ENCODE measurements at regions not wholly inside any gene's neighbourhood (a gene's known extent, or its start where the extent isn't known, plus 50 kb on each side); places are given as distances from the start of the nearest gene placed in this dataset.

DNA sequence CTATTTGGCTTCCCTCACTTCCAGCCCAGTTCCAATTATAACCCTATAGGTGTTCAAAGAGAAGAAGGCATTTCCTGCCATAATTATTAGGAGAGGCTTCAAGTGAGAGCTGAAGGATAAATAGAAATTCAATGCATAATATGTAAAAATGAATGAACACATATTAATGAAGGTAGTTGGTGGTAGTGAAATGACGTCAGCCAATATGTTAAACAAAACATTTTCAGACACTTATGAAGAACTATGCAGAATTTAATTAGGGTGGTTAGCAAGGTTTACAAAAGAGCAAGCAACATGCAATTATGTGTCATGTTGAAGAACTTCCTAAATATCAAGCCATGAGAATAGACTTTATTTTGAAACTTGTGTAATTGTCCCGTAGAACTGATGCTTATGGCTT is 858.8 kb upstream of the DDX18 start:
- DNase-seq (no peak), ATAC-seq (no peak)
- TF ChIP-seq, protein P1, sequence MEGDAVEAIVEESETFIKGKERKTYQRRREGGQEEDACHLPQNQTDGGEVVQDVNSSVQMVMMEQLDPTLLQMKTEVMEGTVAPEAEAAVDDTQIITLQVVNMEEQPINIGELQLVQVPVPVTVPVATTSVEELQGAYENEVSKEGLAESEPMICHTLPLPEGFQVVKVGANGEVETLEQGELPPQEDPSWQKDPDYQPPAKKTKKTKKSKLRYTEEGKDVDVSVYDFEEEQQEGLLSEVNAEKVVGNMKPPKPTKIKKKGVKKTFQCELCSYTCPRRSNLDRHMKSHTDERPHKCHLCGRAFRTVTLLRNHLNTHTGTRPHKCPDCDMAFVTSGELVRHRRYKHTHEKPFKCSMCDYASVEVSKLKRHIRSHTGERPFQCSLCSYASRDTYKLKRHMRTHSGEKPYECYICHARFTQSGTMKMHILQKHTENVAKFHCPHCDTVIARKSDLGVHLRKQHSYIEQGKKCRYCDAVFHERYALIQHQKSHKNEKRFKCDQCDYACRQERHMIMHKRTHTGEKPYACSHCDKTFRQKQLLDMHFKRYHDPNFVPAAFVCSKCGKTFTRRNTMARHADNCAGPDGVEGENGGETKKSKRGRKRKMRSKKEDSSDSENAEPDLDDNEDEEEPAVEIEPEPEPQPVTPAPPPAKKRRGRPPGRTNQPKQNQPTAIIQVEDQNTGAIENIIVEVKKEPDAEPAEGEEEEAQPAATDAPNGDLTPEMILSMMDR (IDR thresholded peaks at IDR 0.05): no peak
- Histone ChIP-seq H3K27me3 (no peaks in the 10 kb centered on the region), H3K4me1 (no peaks in the 10 kb centered on the region), H3K4me3 (no peak overlapping the region), H3K9me3 (peaks cover 0 to 32% (median 9%) of the 10 kb centered on the region in 11 donors), H3K27ac (no peak overlapping the region), H3K36me3 (no peaks in the 10 kb centered on the region)
- intact Hi-C loops (cut with DNase I): no loop called here
- WGBS, 2 donors: 83% methylated on average over 2 of the region's 2 CpGs

DNA sequence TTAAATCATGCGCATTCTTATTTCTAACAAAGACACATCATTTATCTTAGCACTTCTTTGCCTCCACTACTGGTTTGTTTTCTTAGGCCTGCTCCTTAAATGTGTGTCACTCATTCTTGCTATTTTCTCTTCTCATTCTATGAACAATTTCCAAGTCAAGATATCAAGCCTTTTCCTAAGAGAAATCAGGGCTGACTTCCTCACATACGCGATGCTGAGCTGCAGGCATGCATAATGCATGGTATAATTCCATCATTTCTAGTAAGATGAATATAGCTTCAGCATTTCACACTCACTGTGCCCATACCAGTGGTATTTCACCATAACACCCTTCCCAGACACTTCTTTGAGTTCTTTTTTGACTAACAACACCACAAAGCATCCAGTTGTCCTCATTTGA is 838.9 kb upstream of the DDX18 start:
- Histone ChIP-seq H3K9me3 (peaks cover 0 to 21% (median 0%) of the 10 kb centered on the region in 11 donors), H3K27ac (no peak overlapping the region), H3K4me1 (no peaks in the 10 kb centered on the region), H3K4me3 (no peak overlapping the region), H3K36me3 (no peaks in the 10 kb centered on the region), H3K27me3 (no peaks in the 10 kb centered on the region)
- ATAC-seq (no peak), DNase-seq (no peak)
- TF ChIP-seq, protein P1 (IDR thresholded peaks at IDR 0.05): no peak
- intact Hi-C loops (cut with DNase I): no loop called here
- 83 to 90% methylated on average over 3 of the region's 3 CpGs for WGBS, 2 donors

DNA sequence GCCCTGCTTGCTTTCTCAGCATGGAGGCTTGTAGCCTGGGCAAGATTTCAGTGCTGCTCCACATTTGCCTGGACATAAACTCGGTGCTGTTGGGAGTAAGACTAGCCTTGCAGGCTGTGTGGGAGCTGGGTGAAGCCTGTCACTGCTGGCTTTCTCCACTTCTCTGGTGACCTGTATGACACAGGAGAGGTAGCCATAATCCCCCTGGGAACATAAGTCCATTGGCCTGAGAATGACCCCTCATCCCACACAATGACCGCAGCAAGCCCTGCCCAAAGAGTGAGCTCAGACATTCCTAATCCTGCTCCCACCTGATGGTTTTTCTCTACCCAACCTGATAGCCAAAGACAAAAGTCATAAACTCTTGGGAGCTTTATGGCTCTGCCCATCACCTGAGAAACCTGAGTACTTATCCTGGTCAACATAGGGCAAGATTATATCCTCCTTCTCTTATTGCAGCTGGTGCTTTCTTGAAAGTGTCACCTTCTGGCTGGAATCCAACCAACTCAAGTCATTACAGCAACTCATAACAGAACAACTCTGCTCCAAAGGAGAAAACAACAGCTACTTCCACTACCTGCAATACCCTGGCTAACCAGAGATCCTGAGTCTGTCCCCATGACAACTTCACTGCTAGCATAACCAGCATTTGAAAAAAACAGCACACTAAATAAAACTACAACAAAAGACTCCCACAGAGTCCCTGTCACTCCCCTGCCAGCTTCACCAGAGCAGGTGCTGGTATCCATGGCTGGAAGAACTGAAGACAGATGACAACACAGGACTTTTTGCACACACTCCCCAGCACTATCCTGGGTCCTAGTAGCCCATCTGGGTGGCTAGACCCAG is 834.4 kb upstream of the DDX18 start:
- 77 to 82% methylated on average over 2 of the region's 2 CpGs for WGBS, 2 donors
- ATAC-seq (no peak), DNase-seq (no peak)
- intact Hi-C loops (cut with DNase I): no loop called here
- Histone ChIP-seq H3K4me1 (no peaks in the 10 kb centered on the region), H3K27me3 (no peaks in the 10 kb centered on the region), H3K36me3 (no peaks in the 10 kb centered on the region), H3K9me3 (peaks cover 0 to 46% (median 0%) of the 10 kb centered on the region in 11 donors), H3K4me3 (no peak overlapping the region), H3K27ac (no peak overlapping the region)
- TF ChIP-seq, protein P1 (IDR thresholded peaks at IDR 0.05): no peak

DNA sequence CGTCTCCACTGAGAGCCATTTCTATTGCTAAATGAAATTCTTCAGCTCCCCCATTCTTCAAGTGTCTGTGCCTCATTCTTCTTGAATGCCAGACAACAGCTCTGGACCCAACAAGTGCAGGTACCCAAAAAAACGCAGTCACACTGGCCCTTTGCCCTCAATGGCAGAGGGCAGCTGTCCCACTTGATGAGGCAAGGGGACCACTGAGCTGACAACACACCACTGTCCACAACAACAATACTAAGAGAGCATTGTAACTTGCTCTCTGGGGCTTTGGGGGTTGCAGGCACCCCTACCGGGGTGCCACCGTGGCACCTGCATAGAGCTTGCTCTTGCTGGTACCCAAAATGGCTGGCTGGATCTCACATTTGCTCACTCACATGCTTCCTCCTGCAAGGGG is 827.0 kb upstream of the DDX18 start:
- no peak overlapping the region for H3K4me3 ChIP-seq
- no peaks in the 10 kb centered on the region for H3K27me3 ChIP-seq
- ATAC-seq (no peak), DNase-seq (no peak)
- no peaks in the 10 kb centered on the region for H3K36me3 ChIP-seq
- TF ChIP-seq, protein P1 (IDR thresholded peaks at IDR 0.05): no peak
- WGBS, 2 donors: 75 to 78% methylated on average over 4 of the region's 4 CpGs
- peaks cover 0 to 43% (median 0%) of the 10 kb centered on the region in 11 donors for H3K9me3 ChIP-seq
- intact Hi-C loops (cut with DNase I): no loop called here
- no peaks in the 10 kb centered on the region for H3K4me1 ChIP-seq
- no peak overlapping the region for H3K27ac ChIP-seq

All from heart right ventricle (tissue), 16 donors.